ENCODE measurements at regions not wholly inside any gene's neighbourhood (a gene's known extent, or its start where the extent isn't known, plus 50 kb on each side); places are given as distances from the start of the nearest gene placed in this dataset.

DNA sequence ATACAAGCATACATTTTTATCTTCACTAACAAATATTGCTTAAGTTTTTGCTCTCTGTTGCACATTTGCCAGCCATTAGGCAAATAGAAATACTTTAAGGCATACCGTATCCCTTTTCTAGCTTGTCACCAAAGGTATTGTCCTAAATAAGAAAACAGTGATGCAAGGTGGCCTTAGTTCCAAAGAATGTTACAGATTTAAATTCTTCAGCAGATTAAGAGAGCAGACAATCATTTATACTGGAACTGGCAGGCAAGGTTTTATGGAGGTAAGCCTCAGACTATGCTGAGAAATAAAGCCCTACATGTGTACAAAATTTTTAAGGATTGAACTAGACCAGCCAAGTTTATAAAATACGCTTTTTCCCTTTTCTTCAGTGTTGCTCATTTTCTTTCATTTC lies 247.8 kb downstream of the IZUMO3 start:
- no peak for TF ChIP-seq CTCF (IDR thresholded peaks at IDR 0.05)
- no peak for TF ChIP-seq EZH2 (IDR thresholded peaks at IDR 0.05)
- no peak for TF ChIP-seq EZH2phosphoT487 (IDR thresholded peaks at IDR 0.05)

All from neural progenitor cell (in vitro differentiated cells).